NCI-H2227 (cell line): ENCODE measurements at regions not wholly inside any gene's neighbourhood (a gene's known extent, or its start where the extent isn't known, plus 50 kb on each side); places are given as distances from the start of the nearest gene placed in this dataset.

ENCODE experiments used
- DNase-seq: peaks from one replicate; lab custom pipeline; 2025; ENCODE audit not compliant: unreplicated experiment; lab: John Stamatoyannopoulos, UW

DNA sequence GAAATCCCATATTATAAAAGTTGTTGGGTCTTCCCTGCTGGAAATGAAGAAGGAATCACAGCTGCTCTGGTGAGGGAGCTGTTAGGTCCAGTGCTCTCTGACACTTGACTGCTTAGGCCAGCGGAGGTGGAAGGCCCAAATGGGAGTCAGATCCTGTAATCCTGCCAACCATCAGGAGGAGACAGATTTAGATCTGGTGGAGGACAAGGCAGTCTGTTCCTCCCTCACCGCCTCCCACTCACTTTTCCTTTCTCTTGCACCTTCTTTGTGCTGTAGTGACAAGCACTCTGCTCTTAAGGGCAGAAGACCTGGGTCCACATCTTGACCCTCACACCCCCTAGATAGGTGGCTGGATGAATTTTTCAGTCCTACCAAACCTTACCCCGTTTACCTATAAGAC is 59.7 kb upstream of the CHST1 start:
- DNase-seq = no peak

DNA sequence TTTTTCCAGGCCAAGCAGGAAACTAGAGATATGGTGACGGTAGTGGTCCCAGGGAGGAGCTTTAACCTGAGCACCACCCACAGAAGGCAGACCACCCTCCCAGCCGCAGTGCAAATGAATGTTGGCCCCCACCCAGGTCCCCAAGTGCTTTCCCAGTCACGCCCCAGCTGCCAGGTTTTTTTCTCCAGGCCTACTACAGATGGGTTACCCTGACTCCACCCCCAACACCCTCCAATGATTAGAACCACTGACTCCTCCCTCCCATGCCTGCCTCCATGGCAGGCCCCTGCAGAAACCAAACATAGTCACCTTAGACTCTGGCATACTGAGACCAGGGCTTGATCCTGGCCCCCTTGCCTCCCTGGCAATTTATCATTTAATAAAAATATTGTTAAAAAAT is 58.7 kb upstream of the CHST1 start:
- no peak for DNase-seq

DNA sequence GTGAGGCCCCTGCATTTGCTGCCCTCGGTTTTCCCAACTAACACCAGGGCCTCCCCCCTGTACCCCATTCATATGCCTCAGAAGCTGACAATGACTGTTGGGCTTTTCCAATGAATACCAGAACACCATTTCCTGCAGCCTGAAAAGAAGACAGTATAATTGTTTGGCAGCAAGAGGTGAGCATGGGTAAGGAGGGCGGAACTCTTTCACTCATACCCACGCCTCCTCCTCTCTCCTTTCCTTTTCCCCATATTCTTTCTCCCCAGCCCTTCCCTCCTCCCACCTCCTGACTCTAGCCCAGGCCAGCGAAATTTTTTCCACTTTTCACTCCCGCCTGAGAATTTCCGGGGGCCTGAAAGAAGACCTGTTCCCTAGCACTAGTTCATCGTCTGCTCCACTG is 58.0 kb upstream of the CHST1 start:
- DNase-seq = no peak

- DNase-seq = no peak
Measured at GRCh38 chr11:45722144-45722543, 56.7 kb upstream of the CHST1 start.

DNA sequence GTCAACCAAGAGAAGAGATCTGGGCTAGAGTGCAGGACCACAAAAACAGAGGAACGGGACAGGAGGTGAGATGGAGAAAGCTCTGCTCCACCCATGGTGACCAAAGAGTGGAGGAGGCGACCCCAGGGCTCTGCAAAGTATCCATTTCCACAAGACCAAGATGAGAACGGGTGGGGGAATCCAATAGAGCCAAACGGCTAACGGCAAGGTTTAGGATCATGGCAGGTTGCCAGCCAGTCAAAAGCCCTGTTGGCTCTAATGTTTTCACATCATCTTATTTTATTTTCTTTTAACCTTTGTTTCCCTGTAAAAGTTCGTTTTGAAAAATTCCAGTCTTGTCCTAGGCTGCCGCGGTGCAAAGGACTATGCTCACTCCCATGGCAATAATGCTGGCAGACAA is 52.1 kb upstream of the CHST1 start:
- DNase-seq = no peak

GRCh38 chr11:45715418-45715817 is 50.0 kb upstream of the CHST1 start:
- no peak for DNase-seq
